Motor neuron (in vitro differentiated cells): ENCODE measurements at regions not wholly inside any gene's neighbourhood (a gene's known extent, or its start where the extent isn't known, plus 50 kb on each side); places are given as distances from the start of the nearest gene placed in this dataset.
A peak's percentile ranks its signal among the peaks of the same experiment; 100 is the strongest.
"Not testable (repeated sequence)": the region's sequence is repeated elsewhere in the genome, so short reads cannot be mapped to it uniquely, and the experiment has no call there.

Experiments
- ATAC-seq, 8 experiments: fragments of 200-7000 bp; cut with Tn5 transposase; replicated peaks in 6 of 8; 2 replicates each; pipeline ENCODE4 v1.8.0; 2021; ENCODE audit warnings: mild to moderate bottlenecking in 8 of 8, moderate library complexity in 8 of 8
- H3K27ac ChIP-seq, 2 donors: fragments of 250-450 bp; sonication (Bioruptor Pico); 2 replicates each; pipeline ENCODE4 v1.9.0; 2021; ENCODE audit warnings: antibody characterized with exemption in 2 of 2, mild to moderate bottlenecking in 2 of 2, moderate library complexity in 1 of 2
- H3K4me1 ChIP-seq, 2 donors: fragments of 250-450 bp; sonication (Bioruptor Pico); replicated peaks in 1 of 2; 2 replicates each; pipeline ENCODE4 v1.6.1; 2021; ENCODE audit warnings: antibody characterized with exemption in 2 of 2, mild to moderate bottlenecking in 2 of 2, moderate library complexity in 1 of 2
- H3K4me3 ChIP-seq, 5 donors: fragments of 250-450 bp; sonication (Bioruptor Pico); 2 replicates each; pipeline ENCODE4 v1.9.0; 2021; ENCODE audit warnings: antibody characterized with exemption in 5 of 5, mild to moderate bottlenecking in 5 of 5, moderate library complexity in 4 of 5
- WGBS, 10 experiments: fragments of 450-650 bp; shearing (Covaris generic); methylation state at CpG; one replicate each; pipeline ENCODE4 v1.0.0; 2022; 5-methylcytosine and 5-hydroxymethylcytosine counted together
- in situ Hi-C, 9 experiments: fragments of 400-800 bp; cut with MboI; loops; one replicate each; pipeline ENCODE4 v1.15.0; 2021; ENCODE audit warnings: low sequenced_read_pairs in 9 of 9, low pct_unique_long_range_greater_than_20kb in 2 of 9; ENCODE audit not compliant: unreplicated experiment in 9 of 9

GRCh38 chr11:29093416-29094120 is 923.3 kb downstream of the KCNA4 start:
- Histone ChIP-seq H3K27ac (no peak overlapping the region), H3K4me3 (no peak overlapping the region), H3K4me1 (no peaks in the 10 kb centered on the region)
- WGBS, 10 experiments = 25 to 100% (median 67%) methylated on average over 1 of the region's 1 CpG; no CpG with 5 or more reads in 1 of the 10 experiments
- in situ Hi-C loops = no loop called here
- peak in 1 of 8 experiments; percentile 47 for ATAC-seq

GRCh38 chr11:29087200-29087812 is 929.5 kb downstream of the KCNA4 start:
- WGBS, 10 experiments = 0 to 45% (median 0%) methylated on average over 1 of the region's 1 CpG; no CpG with 5 or more reads in 2 of the 10 experiments
- Histone ChIP-seq H3K27ac (no peak overlapping the region), H3K4me3 (no peak overlapping the region), H3K4me1 (no peaks in the 10 kb centered on the region)
- peak in 3 of 8 experiments; percentile 71 to 95 (median 76) for ATAC-seq
- in situ Hi-C loops = no loop called here

DNA sequence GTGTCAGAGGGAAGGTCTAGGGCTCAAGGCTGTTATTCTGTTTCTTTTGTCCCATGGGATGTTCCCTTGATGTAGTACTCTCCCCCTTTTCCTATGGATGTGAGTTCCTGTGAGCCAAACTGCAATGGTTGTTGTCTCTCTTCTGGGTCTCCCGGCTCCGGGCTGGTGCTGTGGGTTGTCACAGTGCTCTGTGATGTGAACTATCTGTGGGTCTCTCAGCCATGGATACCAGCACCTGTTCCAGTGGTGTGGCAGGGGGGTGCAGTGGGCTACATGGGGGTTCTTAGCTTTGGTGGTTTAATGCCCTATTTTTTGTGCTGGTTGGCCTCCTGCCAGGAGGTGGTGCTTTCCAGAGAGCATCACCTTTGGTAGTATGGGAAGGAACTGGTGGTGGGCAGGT is 941.1 kb downstream of the KCNA4 start:
- Histone ChIP-seq H3K4me3 (no peak overlapping the region), H3K27ac (no peak overlapping the region), H3K4me1 (no peaks in the 10 kb centered on the region)
- in situ Hi-C loops = no loop called here
- no peak for ATAC-seq
- 20 to 80% (median 59%) methylated on average over 1 to 2 of the region's 2 CpGs; no CpG with 5 or more reads in 6 of the 10 experiments for WGBS, 10 experiments

DNA sequence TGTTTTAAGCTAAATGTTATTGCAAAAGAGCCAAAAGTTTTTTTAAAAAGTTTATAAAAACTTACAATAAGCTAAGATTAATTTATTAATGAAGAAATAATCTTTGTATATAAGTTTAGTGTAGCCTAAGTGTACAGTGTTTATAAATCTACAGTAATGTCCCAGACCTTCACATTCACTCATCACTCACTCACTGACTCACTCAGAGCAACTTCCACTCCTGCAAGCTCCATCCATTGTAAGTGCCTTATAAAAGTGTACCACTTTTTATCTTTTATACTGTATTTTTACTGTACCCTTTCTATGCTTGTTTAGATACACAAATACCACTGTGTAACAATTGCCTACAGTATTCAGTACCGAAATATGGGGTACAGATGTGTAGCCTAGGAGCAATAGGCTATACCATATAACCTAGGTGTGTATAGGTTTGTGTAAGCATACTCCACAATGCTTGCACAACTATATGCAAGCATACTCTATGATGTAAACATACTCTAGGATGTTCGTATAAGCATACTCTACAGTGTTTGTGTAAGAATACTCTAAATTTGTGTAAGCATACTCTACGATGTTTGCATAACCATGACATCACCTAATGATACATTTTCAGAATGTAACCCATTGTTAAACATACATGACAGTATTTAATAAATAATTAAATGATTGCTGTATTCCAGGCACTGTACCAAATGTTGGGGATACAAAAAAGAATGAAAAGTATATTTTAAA is 953.0 kb downstream of the KCNA4 start:
- 18 to 100% (median 88%) methylated on average over 1 to 3 of the region's 3 CpGs; no CpG with 5 or more reads in 1 of the 10 experiments for WGBS, 10 experiments
- in situ Hi-C loops = no loop called here
- Histone ChIP-seq H3K4me1 (no peaks in the 10 kb centered on the region), H3K27ac (no peak overlapping the region), H3K4me3 (no peak overlapping the region)
- ATAC-seq = no peak

- in situ Hi-C loops = no loop called here
- Histone ChIP-seq H3K4me3 (no peak overlapping the region), H3K4me1 (no peaks in the 10 kb centered on the region), H3K27ac (no peak overlapping the region)
- ATAC-seq = no peak
These were observed 953.3 kb downstream of the METTL15 start for GRCh38 chr11:29061452-29061851.

DNA sequence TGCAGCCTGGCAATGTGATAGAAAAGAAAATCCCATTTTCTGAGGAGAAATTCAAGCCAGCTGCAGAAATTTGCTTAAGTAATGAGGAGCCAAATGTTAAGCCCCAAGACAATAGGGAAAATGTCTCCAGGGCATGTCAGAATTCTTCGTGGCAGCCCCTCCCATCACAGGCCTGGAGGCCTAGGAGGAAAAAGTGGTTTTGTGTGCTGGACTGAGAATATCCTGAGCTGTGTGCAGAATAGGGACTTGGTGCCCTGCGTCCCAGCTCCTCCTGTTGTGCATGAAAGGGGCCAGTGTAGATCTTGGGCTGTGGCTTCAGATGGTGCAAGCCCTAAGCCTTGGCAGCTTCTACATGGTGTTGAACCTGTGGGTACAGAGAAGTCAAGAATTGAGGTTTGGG is 948.3 kb downstream of the METTL15 start:
- H3K4me1 ChIP-seq, H3K27ac ChIP-seq, ATAC-seq, H3K4me3 ChIP-seq, in situ Hi-C loops: not testable (repeated sequence)
- 0 to 76% (median 53%) methylated on average over 1 to 2 of the region's 2 CpGs; no CpG with 5 or more reads in 2 of the 10 experiments for WGBS, 10 experiments

- H3K27ac ChIP-seq = no peak overlapping the region
- ATAC-seq = no peak
- H3K4me1 ChIP-seq = no peaks in the 10 kb centered on the region
- in situ Hi-C loops = no loop called here
- no peak overlapping the region for H3K4me3 ChIP-seq
- WGBS, 10 experiments = 43 to 100% (median 95%) methylated on average over 1 of the region's 1 CpG; no CpG with 5 or more reads in 2 of the 10 experiments
These were observed 943.7 kb downstream of the METTL15 start for GRCh38 chr11:29051935-29052334.

GRCh38 chr11:29050962-29051361 is 942.8 kb downstream of the METTL15 start:
- ATAC-seq, H3K4me1 ChIP-seq, H3K27ac ChIP-seq, H3K4me3 ChIP-seq, in situ Hi-C loops: not testable (repeated sequence)
- WGBS, 10 experiments = 7 to 100% (median 79%) methylated on average over 1 to 4 of the region's 11 CpGs; no CpG with 5 or more reads in 1 of the 10 experiments

DNA sequence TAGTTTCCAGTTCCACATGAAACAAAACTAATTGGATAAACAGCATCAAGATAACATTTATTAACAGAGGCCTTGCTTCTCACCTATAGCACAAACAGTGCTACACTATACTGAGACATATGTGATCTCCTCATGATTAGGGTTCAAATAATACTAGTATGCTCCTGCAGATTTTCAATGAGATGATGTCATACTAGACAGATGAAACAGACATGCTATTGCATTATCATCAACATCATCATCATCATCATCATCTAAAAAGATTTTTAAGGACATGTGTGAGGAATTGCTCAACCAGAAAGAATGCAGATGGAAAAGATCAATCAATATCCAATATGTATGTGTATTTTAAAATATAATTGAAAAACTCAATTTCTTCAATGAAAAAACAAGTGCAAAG is 932.3 kb downstream of the METTL15 start:
- in situ Hi-C loops = no loop called here
- ATAC-seq = no peak
- no peaks in the 10 kb centered on the region for H3K4me1 ChIP-seq
- no peak overlapping the region for H3K4me3 ChIP-seq
- no peak overlapping the region for H3K27ac ChIP-seq

DNA sequence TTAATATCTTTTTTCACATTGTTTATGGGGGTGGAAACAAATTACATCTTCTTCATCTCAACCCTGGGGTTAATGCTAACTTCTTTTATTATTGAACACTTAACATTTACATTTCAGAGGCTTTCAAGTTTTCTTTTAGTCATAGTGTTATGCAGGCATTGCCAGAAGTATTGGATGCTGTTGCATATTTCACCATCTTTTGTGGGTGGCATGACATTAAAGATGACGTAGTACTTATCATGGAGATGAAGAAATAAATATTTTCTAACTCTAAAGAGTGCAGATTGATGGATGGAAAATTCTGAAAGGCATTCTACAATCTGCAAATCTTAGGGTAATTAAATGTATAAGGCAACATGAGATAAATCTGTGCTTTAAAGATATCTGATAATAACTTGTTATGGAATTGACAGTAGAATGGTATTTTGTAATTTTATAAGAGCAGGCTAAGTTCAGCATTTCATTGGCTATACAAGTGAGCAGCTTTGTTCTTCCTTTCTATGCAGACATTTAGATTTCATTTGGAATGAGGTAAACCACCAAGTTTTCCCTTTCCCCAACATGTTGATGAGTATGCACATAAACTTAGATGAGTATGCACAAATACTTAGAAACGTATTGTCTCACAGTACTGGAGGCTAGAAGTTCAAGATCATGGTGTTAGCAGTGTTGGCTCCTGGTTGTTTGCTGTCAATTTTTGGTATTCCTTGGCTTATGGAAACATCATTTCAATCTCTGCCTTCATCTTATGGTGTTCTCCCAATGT is 924.4 kb downstream of the METTL15 start:
- H3K4me3 ChIP-seq = no peak overlapping the region
- H3K27ac ChIP-seq = no peak overlapping the region
- WGBS, 10 experiments = 0 to 100% (median 20%) methylated on average over 1 to 2 of the region's 2 CpGs
- ATAC-seq = peak in 3 of 8 experiments; percentile 54 to 91 (median 91)
- in situ Hi-C loops = no loop called here
- H3K4me1 ChIP-seq = no peaks in the 10 kb centered on the region

DNA sequence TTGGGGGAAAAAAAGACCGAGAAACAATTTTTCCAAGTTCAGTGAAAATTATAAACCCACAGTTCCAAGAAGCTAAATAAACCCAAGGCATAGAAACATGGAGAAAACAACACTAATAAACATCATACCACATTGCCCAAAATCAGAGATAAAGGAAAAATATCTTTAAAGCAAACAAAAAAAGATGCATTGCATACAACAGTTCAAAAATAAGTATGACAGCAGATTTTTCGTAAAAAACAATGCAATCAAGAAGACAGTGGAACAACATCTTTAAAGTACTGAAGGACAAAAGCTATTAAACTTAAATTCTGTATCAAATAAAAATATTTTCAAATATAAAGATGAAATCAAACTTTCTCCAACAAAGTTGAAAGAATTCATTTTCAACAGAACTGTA is 921.3 kb downstream of the METTL15 start:
- in situ Hi-C loops = no loop called here
- WGBS, 10 experiments = 13 to 100% (median 73%) methylated on average over 1 to 2 of the region's 2 CpGs
- Histone ChIP-seq H3K4me1 (no peaks in the 10 kb centered on the region), H3K27ac (no peak overlapping the region), H3K4me3 (no peak overlapping the region)
- ATAC-seq = no peak

DNA sequence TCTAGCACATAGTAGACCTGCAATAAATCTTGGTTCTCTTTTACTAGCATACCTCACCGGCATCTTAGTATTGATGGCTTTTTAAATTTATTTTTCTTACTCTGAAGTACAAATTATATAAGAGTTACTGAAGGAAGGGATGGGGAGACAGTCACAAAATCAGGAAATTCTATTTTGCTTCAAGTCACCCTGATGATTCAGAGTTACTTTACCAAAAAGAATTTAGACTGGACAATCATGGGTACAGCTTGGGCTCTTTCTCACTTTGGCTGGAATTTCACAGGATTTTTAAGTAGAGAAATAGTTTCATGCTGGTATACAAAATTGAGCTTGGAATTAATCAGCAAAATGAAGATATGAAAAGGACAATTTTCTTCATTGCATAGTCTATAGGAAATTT is 919.2 kb downstream of the METTL15 start:
- 42 to 100% (median 94%) methylated on average over 1 of the region's 1 CpG; no CpG with 5 or more reads in 4 of the 10 experiments for WGBS, 10 experiments
- no peak for ATAC-seq
- Histone ChIP-seq H3K4me3 (no peak overlapping the region), H3K4me1 (no peaks in the 10 kb centered on the region), H3K27ac (no peak overlapping the region)
- in situ Hi-C loops = no loop called here

DNA sequence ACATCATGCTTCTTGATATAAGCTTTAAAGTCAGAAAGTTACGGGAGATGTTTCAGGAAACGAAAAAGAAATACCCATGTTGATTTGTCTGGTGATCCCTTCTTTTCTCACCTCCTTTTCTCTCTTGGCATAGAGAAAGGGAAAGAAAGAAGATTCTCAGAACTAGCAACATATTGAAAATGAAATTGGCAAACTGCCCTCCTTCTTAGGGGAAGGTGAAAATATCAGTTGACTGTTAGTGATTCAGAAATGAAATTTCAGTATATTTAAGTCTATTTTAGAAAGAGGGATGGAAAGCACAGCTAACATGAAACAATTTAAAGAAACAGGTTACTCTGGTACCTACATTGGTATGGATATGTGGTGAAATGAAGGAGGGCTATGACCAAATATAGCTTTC is 918.1 kb downstream of the METTL15 start:
- Histone ChIP-seq H3K4me3 (no peak overlapping the region), H3K27ac (no peak overlapping the region), H3K4me1 (no peaks in the 10 kb centered on the region)
- in situ Hi-C loops = no loop called here
- no peak for ATAC-seq
- WGBS, 10 experiments = 30 to 100% (median 94%) methylated on average over 2 of the region's 2 CpGs; no CpG with 5 or more reads in 1 of the 10 experiments
